Astrocyte (in vitro differentiated cells and primary cell): ENCODE measurements at regions not wholly inside any gene's neighbourhood (a gene's known extent, or its start where the extent isn't known, plus 50 kb on each side); places are given as distances from the start of the nearest gene placed in this dataset.

Source experiments
- DNase-seq: peaks from one replicate; pipeline ENCODE4 v3.0.0-alpha.2; 2010; ENCODE audit warnings: low read depth
- FAIRE-seq: peaks from 2 replicates; lab custom pipeline; 2011; peaks lifted over from hg19 to GRCh38; lab: Jason Lieb, UNC
- H2AFZ ChIP-seq: 2 replicates; pipeline ENCODE4 v1.6.0; 2012; ENCODE audit warnings: low read depth, low read length, inconsistent platforms
- H3K27ac ChIP-seq: 2 replicates; pipeline ENCODE4 v1.5.1; 2011; ENCODE audit warnings: low read depth, low read length, inconsistent platforms
- H3K27me3 ChIP-seq: 2 replicates; pipeline ENCODE4 v1.6.0; 2011; ENCODE audit warnings: low read length, inconsistent platforms; ENCODE audit not compliant: insufficient read depth
- H3K36me3 ChIP-seq: 2 replicates; pipeline ENCODE4 v1.5.1; 2011; ENCODE audit warnings: low read length, inconsistent platforms; ENCODE audit not compliant: insufficient read depth
- H3K4me1 ChIP-seq: 2 replicates; pipeline ENCODE4 v1.5.1; 2011; ENCODE audit warnings: low read length, inconsistent platforms; ENCODE audit not compliant: insufficient read depth
- H3K4me2 ChIP-seq: 2 replicates; pipeline ENCODE4 v1.6.0; 2012; ENCODE audit warnings: low read length, inconsistent platforms
- H3K4me3 ChIP-seq: 2 replicates; pipeline ENCODE4 v1.5.1; 2011; ENCODE audit warnings: low read depth, mild to moderate bottlenecking, low read length, inconsistent platforms; ENCODE audit not compliant: insufficient read depth
- H3K79me2 ChIP-seq: 2 replicates; pipeline ENCODE4 v1.6.0; 2012; ENCODE audit warnings: mild to moderate bottlenecking, low read length, inconsistent platforms; ENCODE audit not compliant: insufficient read depth
- H3K9ac ChIP-seq: 2 replicates; pipeline ENCODE4 v1.6.0; 2012; ENCODE audit warnings: mild to moderate bottlenecking, low read length, inconsistent platforms
- H3K9me3 ChIP-seq: 2 replicates; pipeline ENCODE4 v1.5.1; 2012; ENCODE audit warnings: low read depth, mild to moderate bottlenecking, low read length, inconsistent platforms; ENCODE audit not compliant: insufficient read depth
- H4K20me1 ChIP-seq: 2 replicates; pipeline ENCODE4 v1.6.0; 2012; ENCODE audit warnings: low read length, inconsistent platforms; ENCODE audit not compliant: insufficient read depth
- H3K27ac Mint-ChIP-seq: one replicate; pipeline ENCODE4 v1.8.0; 2021; ENCODE audit warnings: mild to moderate bottlenecking, mixed read lengths; ENCODE audit not compliant: unreplicated experiment
- H3K27me3 Mint-ChIP-seq: one replicate; pipeline ENCODE4 v1.8.0; 2021; ENCODE audit warnings: low read depth, mixed read lengths; ENCODE audit not compliant: unreplicated experiment
- H3K36me3 Mint-ChIP-seq: one replicate; pipeline ENCODE4 v1.8.0; 2021; ENCODE audit warnings: low read depth, mixed read lengths; ENCODE audit not compliant: unreplicated experiment
- H3K4me1 Mint-ChIP-seq: one replicate; pipeline ENCODE4 v1.8.0; 2021; ENCODE audit warnings: low read depth, mixed read lengths; ENCODE audit not compliant: unreplicated experiment
- H3K4me3 Mint-ChIP-seq: one replicate; pipeline ENCODE4 v1.8.0; 2021; ENCODE audit warnings: mild to moderate bottlenecking, moderate library complexity, mixed read lengths; ENCODE audit not compliant: unreplicated experiment
- H3K9me3 Mint-ChIP-seq: one replicate; pipeline ENCODE4 v1.8.0; 2021; ENCODE audit warnings: mild to moderate bottlenecking, mixed read lengths; ENCODE audit not compliant: unreplicated experiment
- EZH2 ChIP-seq: IDR thresholded peaks from 2 replicates; pipeline ENCODE4 v1.6.1; 2012; ENCODE audit warnings: mild to moderate bottlenecking, low read length, inconsistent platforms; ENCODE audit not compliant: insufficient read depth
- TF ChIP-seq, protein P1 (sequence below): IDR thresholded peaks from 2 replicates; pipeline ENCODE4 v1.5.1; 2011; ENCODE audit warnings: low read depth, mild to moderate bottlenecking, inconsistent platforms, low read length, moderate library complexity; ENCODE audit not compliant: insufficient read depth

DNA sequence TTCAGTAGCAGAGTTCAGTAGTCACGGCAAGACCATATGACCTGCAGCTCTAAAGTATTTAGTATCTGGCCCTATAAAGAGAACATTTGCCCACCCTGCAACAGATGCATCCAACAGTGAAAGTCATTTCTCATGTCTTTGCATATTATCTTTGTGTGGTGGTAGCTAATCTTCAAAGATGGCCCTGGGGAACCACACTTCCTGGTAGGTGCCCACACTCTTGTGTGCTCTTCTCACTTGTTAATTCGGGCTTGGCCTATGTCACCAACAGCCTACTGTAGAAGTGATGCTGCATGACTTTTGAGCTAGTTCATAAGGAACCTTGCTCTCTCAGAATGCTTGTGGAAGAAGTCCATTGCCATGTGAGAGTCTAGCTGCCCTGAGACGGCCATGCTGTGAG is 85.6 kb downstream of the MAP1LC3B2 start:
- Mint-ChIP-seq H3K4me1 (no peaks in the 10 kb centered on the region), H3K9me3 (peaks cover 6% of the 10 kb centered on the region), H3K36me3 (no peaks in the 10 kb centered on the region), H3K4me3 (no peak overlapping the region), H3K27me3 (peaks cover 24% of the 10 kb centered on the region), H3K27ac (no peak overlapping the region)
- no peak overlapping the region for H2AFZ ChIP-seq
- no peak overlapping the region for H3K4me3 ChIP-seq
- DNase-seq, result no peak
- H3K36me3 ChIP-seq, result no peaks in the 10 kb centered on the region
- H3K9me3 ChIP-seq, result peaks cover 6% of the 10 kb centered on the region
- no peak overlapping the region for H3K27ac ChIP-seq
- peaks cover 16% of the 10 kb centered on the region for H3K27me3 ChIP-seq
- H3K9ac ChIP-seq, result no peak overlapping the region
- H3K4me2 ChIP-seq, result no peak overlapping the region
- no peaks in the 10 kb centered on the region for H4K20me1 ChIP-seq
- H3K79me2 ChIP-seq, result no peaks in the 10 kb centered on the region
- no peaks in the 10 kb centered on the region for H3K4me1 ChIP-seq
- no peak for FAIRE-seq
- no peak for TF ChIP-seq EZH2
- TF ChIP-seq, protein P1, sequence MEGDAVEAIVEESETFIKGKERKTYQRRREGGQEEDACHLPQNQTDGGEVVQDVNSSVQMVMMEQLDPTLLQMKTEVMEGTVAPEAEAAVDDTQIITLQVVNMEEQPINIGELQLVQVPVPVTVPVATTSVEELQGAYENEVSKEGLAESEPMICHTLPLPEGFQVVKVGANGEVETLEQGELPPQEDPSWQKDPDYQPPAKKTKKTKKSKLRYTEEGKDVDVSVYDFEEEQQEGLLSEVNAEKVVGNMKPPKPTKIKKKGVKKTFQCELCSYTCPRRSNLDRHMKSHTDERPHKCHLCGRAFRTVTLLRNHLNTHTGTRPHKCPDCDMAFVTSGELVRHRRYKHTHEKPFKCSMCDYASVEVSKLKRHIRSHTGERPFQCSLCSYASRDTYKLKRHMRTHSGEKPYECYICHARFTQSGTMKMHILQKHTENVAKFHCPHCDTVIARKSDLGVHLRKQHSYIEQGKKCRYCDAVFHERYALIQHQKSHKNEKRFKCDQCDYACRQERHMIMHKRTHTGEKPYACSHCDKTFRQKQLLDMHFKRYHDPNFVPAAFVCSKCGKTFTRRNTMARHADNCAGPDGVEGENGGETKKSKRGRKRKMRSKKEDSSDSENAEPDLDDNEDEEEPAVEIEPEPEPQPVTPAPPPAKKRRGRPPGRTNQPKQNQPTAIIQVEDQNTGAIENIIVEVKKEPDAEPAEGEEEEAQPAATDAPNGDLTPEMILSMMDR, result no peak

DNA sequence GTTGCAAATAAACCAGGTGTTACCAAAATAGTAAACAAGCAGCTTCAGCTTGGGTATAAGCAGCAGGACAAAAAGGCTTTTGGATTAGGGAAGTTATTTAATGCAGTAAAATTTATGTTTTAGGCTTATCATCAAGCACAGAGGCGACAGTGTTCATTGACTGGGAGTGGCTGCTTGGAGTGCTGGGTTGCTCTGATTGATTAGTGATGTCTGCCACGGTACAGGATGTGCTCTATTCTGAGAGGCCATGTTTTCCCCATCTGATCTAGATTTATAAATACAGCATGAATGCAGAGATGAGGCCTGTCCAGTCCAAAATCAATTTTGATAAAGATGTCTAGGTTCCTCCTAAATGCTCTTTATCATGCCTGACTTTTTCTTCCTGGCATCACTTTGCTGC is 83.5 kb downstream of the MAP1LC3B2 start:
- H3K36me3 Mint-ChIP-seq, result no peaks in the 10 kb centered on the region
- peaks cover 19% of the 10 kb centered on the region for H3K27me3 Mint-ChIP-seq
- Histone ChIP-seq H3K36me3 (no peaks in the 10 kb centered on the region), H3K4me2 (no peak overlapping the region), H3K27me3 (peaks cover 13% of the 10 kb centered on the region), H3K9ac (no peak overlapping the region), H3K4me1 (no peaks in the 10 kb centered on the region), H3K79me2 (no peaks in the 10 kb centered on the region), H3K27ac (no peak overlapping the region), H3K9me3 (peaks cover 6% of the 10 kb centered on the region), H2AFZ (no peak overlapping the region), H3K4me3 (no peak overlapping the region), H4K20me1 (no peaks in the 10 kb centered on the region)
- no peak for FAIRE-seq
- no peak for DNase-seq
- H3K4me1 Mint-ChIP-seq, result no peaks in the 10 kb centered on the region
- no peak overlapping the region for H3K27ac Mint-ChIP-seq
- no peak overlapping the region for H3K4me3 Mint-ChIP-seq
- no peak for TF ChIP-seq EZH2
- TF ChIP-seq, protein P1, result no peak
- H3K9me3 Mint-ChIP-seq, result peaks cover 2% of the 10 kb centered on the region

DNA sequence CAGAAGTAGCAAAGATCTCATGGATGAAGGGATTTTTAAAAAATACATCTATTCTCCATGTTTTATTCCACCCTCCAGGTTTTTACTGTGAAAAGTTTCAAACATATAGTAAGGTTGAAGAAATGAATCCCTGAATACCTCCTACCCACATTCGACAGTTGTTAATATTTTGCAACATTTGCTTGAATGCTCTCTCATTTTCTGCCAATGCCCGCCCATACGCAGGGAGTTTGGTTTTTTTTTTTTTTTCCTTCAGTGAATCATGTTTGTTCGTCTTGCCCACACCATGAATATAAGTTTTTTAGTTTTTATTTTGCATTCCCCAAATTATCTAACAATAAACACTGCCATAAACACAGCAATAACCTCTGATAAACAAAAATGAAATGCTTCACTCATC is 82.9 kb downstream of the MAP1LC3B2 start:
- Histone ChIP-seq H4K20me1 (no peaks in the 10 kb centered on the region), H3K4me3 (no peak overlapping the region), H3K9me3 (peaks cover 6% of the 10 kb centered on the region), H3K9ac (no peak overlapping the region), H2AFZ (no peak overlapping the region), H3K27me3 (peaks cover 11% of the 10 kb centered on the region), H3K4me1 (no peaks in the 10 kb centered on the region), H3K79me2 (no peaks in the 10 kb centered on the region), H3K36me3 (no peaks in the 10 kb centered on the region), H3K4me2 (no peak overlapping the region), H3K27ac (no peak overlapping the region)
- Mint-ChIP-seq H3K27me3 (peaks cover 18% of the 10 kb centered on the region), H3K4me3 (no peak overlapping the region), H3K9me3 (peaks cover 2% of the 10 kb centered on the region), H3K27ac (no peak overlapping the region), H3K36me3 (no peaks in the 10 kb centered on the region), H3K4me1 (no peaks in the 10 kb centered on the region)
- FAIRE-seq (no peak), DNase-seq (no peak)
- TF ChIP-seq, protein P1, result no peak
- no peak for TF ChIP-seq EZH2
